GM19035 (cell line): ENCODE measurements at regions not wholly inside any gene's neighbourhood (a gene's known extent, or its start where the extent isn't known, plus 50 kb on each side); places are given as distances from the start of the nearest gene placed in this dataset.

Experiments
- ATAC-seq: cut with Tn5 transposase; IDR thresholded peaks from one replicate; pipeline ENCODE4 v1.9.1; 2021; ENCODE audit not compliant: unreplicated experiment

- no peak for ATAC-seq
Observed at GRCh38 chr5:38101897-38102296, 156.5 kb upstream of the EGFLAM start.

- ATAC-seq = no peak
Observed at GRCh38 chr5:38099205-38100168, 158.9 kb upstream of the EGFLAM start.

GRCh38 chr5:38094889-38095288 lies 163.5 kb upstream of the EGFLAM start:
- no peak for ATAC-seq

DNA sequence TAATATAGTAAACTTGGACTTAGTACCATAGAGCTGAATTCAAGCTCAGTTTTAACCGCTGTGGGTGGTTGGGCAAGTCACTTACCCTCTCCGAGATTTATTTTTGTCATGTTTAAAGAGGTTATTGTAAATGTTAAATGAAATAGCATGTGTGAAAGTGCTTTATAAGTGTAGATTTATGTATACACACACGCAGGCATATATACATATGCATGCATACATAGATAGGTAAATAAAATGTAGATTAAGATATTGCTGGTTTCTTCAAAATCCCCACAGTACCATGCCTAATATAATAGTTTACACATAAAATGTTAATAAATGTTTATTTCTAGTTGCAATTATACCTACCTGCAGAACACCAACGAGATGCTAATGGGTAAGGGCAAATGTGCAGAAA lies 164.5 kb upstream of the EGFLAM start:
- ATAC-seq = no peak

DNA sequence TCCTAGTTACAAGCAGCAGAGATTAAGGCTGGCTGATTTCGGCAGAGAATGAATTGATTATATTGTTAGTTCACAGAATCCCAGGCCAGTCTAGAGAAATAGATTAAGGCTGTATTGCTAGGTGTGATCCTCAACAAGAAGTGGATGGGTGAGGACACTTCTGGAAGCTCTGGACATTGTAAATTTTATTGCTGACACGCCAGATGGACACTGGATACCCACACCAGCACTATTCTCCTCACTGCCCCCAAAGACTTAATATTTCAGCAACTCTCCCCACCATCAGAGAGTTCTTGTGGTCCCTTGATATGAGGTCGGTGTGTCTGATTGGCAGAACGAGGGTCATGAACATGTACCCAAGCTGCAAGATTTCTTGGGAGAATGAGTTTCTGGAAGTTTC lies 171.6 kb upstream of the EGFLAM start:
- no peak for ATAC-seq

- no peak for ATAC-seq
Observed at GRCh38 chr5:38079620-38080402, 178.5 kb upstream of the EGFLAM start.

GRCh38 chr5:38078161-38078560 lies 180.2 kb upstream of the EGFLAM start:
- ATAC-seq = no peak

DNA sequence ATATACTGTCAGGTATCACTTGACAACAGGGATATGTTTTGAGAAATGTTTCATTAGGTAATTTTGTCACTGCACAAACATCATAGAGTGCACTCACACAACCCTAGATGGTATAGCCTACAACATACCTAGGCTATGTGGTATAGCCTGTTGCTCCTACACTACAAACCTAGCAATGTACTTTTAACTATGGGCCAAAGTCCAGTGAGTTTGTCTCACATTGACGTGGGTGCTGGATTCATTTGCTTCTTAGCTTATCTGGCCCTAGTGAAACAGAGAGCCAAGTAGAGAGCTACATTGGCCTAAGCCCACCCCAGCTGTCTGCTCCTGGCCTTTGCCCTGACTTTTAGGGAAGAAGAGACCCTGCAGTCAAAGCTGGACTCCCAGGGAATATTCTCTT lies 180.7 kb upstream of the EGFLAM start:
- no peak for ATAC-seq

DNA sequence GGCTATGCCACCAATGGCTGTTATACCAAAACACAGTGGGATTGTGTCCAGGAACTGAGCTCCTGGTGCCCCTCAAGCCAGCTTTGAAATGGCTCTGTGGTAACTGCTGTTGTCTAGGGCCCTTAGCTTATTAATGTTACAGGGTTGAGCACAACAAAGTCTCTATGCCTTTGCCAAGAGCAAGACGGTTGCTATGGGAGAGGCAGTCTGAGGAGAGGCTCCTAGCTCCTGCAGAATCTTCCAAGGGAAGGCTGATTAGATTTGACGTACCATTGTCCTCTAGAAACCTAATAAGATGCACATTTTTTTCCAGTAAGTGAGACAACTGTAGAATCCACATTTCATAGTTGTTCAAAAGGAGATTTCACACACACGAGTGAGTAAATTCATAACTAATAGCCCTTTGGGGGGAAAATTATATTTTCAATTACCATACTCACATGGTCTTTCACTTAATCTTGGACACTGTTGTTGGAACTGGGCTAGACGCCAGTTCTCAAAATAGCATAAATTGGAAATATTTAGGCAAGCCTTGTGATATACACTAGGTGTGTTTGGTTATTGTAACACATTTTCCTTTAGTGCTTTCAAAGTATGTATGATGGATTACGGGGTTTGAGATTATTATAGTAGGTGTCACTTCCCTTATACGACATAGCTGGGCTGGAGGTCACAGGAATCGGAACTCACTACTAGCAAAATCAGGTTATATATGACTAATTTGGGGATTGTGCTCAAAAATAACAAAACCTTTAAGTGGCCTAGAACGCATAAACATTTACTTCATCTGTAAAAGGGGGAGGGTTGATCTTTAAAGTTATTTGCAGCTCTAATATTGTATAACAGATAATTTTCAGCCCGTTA lies 186.3 kb upstream of the EGFLAM start:
- ATAC-seq = no peak

DNA sequence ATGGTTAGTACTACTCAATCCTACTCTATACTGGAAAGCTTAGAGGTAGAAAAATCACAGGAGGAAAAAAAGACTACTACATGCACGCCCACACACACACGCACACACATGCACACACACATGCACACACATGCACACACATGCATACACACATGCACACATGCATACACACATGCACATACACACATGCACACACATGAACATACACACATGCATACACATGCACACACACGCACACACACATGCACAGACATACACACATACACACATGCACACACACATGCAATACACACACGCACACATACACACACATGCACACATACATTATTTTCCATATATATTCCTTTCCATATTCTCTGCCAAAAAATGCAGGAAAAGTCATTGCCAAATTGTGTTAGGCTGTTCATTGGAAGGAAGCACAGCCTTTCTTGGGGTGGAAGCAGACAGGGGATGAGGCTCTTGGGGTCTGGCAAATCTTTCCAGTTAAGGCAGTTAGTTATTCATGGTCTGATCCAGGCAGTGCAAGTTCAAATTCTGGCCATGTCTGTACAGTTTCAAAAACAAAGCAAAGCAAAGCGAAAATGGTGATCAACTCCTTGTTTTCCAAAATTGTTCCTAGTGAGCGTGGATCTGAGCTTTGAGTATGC lies 187.9 kb upstream of the EGFLAM start:
- ATAC-seq = no peak

- no peak for ATAC-seq
Observed at GRCh38 chr5:38069360-38069759, 189.0 kb upstream of the EGFLAM start.

DNA sequence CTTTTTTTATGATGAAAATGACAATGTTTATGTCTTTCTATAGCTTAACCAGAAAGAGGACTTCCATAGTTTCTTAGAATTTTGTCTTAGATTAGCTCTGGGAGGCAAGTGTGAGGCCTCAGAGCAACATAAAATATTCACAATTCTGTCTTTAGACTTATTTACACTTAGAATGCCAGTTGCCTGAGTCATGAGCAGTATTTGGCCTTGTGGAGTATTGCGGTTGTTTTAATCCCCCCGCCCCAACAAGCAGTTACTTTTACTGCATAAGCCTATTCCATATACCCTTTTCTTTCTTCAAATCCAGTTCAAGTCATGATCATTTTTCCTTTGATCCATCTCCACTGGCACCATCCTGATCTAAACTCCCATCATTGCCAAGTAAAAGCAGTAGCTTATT lies 198.0 kb upstream of the EGFLAM start:
- ATAC-seq = no peak

DNA sequence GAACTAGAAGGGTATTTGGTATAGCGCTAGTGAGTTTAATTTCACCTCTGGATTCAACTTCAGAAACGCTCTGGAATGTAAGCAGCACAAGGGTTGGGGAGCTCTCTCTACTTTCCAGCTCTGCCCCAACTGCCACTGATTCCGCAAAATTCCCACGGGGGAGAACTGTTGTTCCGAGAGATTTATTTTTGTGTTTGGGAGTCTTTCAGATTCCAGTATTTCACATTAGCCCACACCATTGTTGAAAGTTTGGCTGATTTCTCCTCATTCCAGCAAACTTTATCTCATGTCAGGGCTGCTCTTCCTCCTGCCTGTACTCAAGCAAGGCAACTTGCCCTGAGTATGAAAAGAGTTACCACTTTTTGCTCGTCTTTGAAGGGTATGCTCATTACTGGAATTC lies 198.5 kb upstream of the EGFLAM start:
- no peak for ATAC-seq

DNA sequence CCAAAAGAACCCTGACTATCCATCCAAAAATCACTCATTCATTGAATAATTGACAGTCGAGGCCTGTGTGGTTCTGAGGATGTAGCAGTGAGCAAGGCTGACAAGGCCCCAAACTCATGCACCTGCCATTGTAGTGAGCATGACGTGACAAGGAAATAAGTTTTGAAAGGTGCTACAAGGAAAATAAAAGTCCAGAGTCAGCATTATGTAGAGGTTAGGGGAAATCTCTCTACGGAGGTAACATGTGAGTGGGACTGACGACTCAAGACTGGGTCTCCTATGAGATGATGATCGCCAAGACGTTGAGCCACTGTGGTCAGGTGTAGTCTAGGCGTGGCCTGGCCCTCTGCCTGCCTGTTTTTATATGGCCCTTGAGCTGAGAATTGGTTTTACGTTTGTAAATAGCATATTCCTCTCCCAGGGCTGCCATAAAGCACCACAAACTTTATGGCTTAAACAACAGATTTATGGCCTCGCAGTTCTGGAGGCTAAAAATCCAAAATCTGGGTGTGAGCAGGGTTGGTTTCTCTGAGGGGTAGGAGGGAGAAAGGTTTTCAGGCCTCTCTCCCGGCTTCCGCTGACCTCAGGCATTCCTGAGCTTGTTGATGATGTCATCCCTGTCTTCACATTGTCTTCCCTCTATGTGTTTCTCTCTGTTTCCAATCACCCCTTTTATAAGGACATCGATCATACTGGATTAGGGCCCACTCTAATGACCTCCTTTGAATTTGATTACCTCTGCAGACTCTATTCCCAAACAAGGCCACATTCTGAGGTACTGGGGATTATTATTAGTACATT lies 206.4 kb upstream of the EGFLAM start:
- no peak for ATAC-seq

- no peak for ATAC-seq
Observed at GRCh38 chr5:38048400-38048799, 208.6 kb upstream of the GDNF start.

DNA sequence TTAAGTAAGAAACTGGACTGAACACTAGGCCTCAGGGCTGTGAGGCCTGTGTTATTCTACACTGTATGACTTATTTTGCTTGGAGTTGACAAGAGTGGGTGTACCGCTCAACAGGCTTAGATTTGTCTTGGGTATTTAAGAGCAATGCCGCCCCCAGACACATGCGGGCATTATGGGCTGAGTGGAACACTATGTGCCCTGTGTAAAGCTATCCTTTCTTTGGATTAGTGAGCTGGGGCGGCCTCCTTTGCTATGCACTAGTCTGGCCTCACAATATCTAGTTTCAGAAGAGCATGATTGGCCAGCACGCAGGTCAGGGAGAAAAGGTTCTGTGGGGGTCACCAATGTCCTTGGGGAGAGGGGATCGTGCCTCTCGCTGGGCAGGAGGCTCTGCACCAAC lies 206.3 kb upstream of the GDNF start:
- no peak for ATAC-seq

DNA sequence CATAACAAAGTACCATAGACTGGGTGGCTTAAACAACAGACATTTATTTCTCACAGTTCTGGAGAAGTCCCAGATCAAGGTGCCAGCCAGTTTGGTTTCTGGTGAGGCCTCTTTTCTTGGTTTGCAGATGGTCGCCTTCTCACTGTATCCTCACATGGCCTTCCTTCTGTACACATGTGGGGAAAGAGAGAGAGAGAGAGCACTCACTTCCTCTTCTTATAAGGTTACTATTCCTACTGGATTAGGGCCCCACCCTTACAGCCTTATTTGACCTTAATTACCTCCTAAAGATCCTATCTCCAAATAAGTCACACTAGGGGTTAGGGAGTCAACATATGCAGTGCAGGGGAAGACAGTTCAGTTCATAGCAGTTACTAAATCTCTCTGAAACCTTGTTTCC lies 205.6 kb upstream of the GDNF start:
- ATAC-seq = no peak

DNA sequence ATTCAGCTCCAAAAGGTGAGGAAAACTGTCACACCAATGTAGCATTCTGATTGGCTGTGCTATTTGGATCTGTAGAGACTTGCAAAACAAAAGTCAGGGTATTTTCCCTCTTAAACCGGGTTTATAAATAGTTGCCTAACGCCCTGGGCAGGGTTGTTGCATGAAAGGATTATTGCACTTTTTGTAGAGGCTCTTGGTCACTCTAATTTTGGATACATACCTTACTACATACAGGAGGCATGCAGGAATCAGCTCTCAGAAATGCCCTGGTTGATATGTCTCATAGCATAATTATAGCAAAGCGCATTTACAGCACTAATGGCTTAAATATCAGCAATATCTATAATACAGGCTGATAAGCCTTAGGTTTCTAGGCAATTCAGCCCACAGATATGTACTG lies 200.0 kb upstream of the GDNF start:
- no peak for ATAC-seq

GRCh38 chr5:38039091-38039490 lies 199.2 kb upstream of the GDNF start:
- no peak for ATAC-seq

- no peak for ATAC-seq
Observed at GRCh38 chr5:38036765-38037164, 196.9 kb upstream of the GDNF start.
